ENCODE measurements at regions not wholly inside any gene's neighbourhood (a gene's known extent, or its start where the extent isn't known, plus 50 kb on each side); places are given as distances from the start of the nearest gene placed in this dataset.

DNA sequence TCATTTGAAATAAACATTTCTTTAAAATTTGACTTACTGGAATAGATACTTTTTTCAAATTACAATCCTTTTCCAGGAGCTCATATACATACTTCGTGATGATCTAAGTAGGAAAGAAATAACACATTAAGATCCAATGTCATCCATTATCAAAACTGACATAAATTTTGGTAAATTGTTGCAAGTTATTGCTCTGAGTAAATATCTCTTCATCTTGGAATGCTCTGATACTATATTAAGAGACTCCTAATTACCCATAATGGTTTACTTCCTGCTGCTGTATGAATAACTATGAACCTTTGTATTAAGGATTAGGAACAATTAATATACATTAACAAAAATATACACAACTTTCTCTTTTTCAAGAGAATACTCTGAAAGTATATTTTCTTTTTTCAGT is 223.0 kb upstream of the POU5F2 start (continued):
- no peak for TF ChIP-seq HDAC6 (IDR thresholded peaks at IDR 0.05; ENCODE audit: low read depth, low read length)

DNA sequence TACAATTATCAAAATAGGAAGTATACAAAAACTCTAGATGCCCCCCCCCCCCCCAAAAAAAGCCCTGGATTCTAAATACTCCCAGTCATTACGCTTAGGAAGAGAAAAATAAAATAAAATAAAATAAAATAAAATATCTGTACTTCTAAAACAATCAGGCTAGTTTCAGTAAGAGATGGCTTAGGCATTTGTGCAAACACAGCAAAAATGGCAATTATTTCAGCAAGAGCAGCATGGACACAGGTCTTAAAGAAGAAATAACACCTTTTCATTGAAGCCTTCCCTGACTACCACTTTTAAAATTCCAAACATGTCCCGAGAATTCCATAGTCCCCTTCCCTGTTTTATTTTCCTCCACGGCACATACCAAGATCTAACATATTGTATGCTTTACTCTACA is 218.6 kb upstream of the POU5F2 start:
- Histone ChIP-seq H3K23ac (ENCODE audit: insufficient read length) (no peak overlapping the region), H3K56ac (replicated peaks; ENCODE audit: insufficient read length, low read depth, low read length) (no peak overlapping the region), H2BK20ac (ENCODE audit: low read length) (no peak overlapping the region), H3K27me3 (replicated peaks in 1 of 4; ENCODE audit: control insufficient read depth in 3 of 4, extremely low read depth in 1 of 4, insufficient read depth in 3 of 4, low read length in 3 of 4) (peaks cover 0 to 1% (median 0%) of the 10 kb centered on the region in 4 experiments; a peak in 1 of 7 replicates), H3K79me2 (ENCODE audit: control insufficient read depth in 1 of 2, insufficient read depth in 2 of 2, low read length in 2 of 2) (no peaks in the 10 kb centered on the region), H3K4ac (replicated peaks; ENCODE audit: insufficient read length, low read depth, low read length) (no peak overlapping the region), H3K9ac (replicated peaks in 1 of 4; ENCODE audit: extremely low read depth in 1 of 4, low read depth in 3 of 4, low read length in 3 of 4) (no peak overlapping the region), H4K5ac (ENCODE audit: insufficient read length, low read depth, low read length) (no peak overlapping the region), H3K14ac (ENCODE audit: insufficient read length) (no peak overlapping the region), H3K36me3 (ENCODE audit: control insufficient read depth in 2 of 4, insufficient read depth in 4 of 4, low read length in 3 of 4) (no peaks in the 10 kb centered on the region), H4K91ac (replicated peaks; ENCODE audit: insufficient read length, low read length) (no peak overlapping the region), H3K9me3 (ENCODE audit: insufficient read depth in 2 of 2, low read depth in 1 of 2, low read length in 1 of 2) (no peaks in the 10 kb centered on the region), H3K23me2 (ENCODE audit: low read depth, low read length) (no peaks in the 10 kb centered on the region), H2BK12ac (ENCODE audit: low read depth, low read length) (no peak overlapping the region), H2BK15ac (ENCODE audit: low read length) (no peak overlapping the region), H4K20me1 (replicated peaks in 1 of 2; ENCODE audit: control insufficient read depth in 1 of 2, insufficient read depth in 2 of 2, low read length in 2 of 2) (no peaks in the 10 kb centered on the region), H3K18ac (ENCODE audit: extremely low read depth, low read length) (no peak overlapping the region), H3K4me1 (replicated peaks in 1 of 4; ENCODE audit: control insufficient read depth in 3 of 4, insufficient read depth in 4 of 4, low read length in 3 of 4) (no peaks in the 10 kb centered on the region), H2AFZ (ENCODE audit: low read length) (no peak overlapping the region), H2AK5ac (ENCODE audit: low read depth, low read length) (no peak overlapping the region), H4K8ac (ENCODE audit: extremely low read depth, insufficient read depth, low read length) (no peak overlapping the region), H2BK5ac (ENCODE audit: low read depth, low read length) (no peak overlapping the region), H3K27ac (ENCODE audit: low read depth, low read length) (no peak overlapping the region), H3K4me3 (ENCODE audit: extremely low read depth in 1 of 4, insufficient read depth in 2 of 4, low read depth in 3 of 4, low read length in 4 of 4) (no peak overlapping the region), H3K4me2 (ENCODE audit: insufficient read depth in 1 of 2, low read depth in 2 of 2, low read length in 2 of 2) (no peak overlapping the region), H2BK120ac (replicated peaks; ENCODE audit: low read depth, low read length) (no peak overlapping the region), H3K79me1 (ENCODE audit: low read depth, low read length) (no peaks in the 10 kb centered on the region)
- no peak for FAIRE-seq
- WGBS, 2 experiments (ENCODE audit: extremely low coverage in 1 of 2, insufficient coverage in 1 of 2, insufficient read length in 1 of 2, insufficient replicate concordance in 2 of 2, low coverage in 1 of 2, low lambda C conversion rate in 2 of 2, missing lambda C conversion rate in 1 of 2): 89% methylated on average over 3 of the region's 3 CpGs; no CpG with 5 or more reads in 1 of the 2 experiments
- ChIA-PET CTCF (ENCODE audit: partially characterized antibody) (no interaction called here), POLR2A (ENCODE audit: partially characterized antibody) (no interaction called here)
- DNase-seq (ENCODE audit: low read depth in 1 of 2, low spot score in 2 of 2): no peak
- TF ChIP-seq JUN (IDR thresholded peaks at IDR 0.05; ENCODE audit: low read depth, low read length): no peak
- TF ChIP-seq, protein P1, sequence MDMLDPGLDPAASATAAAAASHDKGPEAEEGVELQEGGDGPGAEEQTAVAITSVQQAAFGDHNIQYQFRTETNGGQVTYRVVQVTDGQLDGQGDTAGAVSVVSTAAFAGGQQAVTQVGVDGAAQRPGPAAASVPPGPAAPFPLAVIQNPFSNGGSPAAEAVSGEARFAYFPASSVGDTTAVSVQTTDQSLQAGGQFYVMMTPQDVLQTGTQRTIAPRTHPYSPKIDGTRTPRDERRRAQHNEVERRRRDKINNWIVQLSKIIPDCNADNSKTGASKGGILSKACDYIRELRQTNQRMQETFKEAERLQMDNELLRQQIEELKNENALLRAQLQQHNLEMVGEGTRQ (IDR thresholded peaks at IDR 0.05; ENCODE audit: low read length): no peak
- TF ChIP-seq CBX8 (IDR thresholded peaks at IDR 0.05; ENCODE audit: borderline replicate concordance, low read depth, low read length): no peak
- TF ChIP-seq SAP30 (IDR thresholded peaks at IDR 0.05; ENCODE audit: insufficient read depth, insufficient replicate concordance, low read length): no peak
- TF ChIP-seq RFX5 (IDR thresholded peaks at IDR 0.05; ENCODE audit: borderline replicate concordance, low read depth, low read length): no peak
- TF ChIP-seq POLR2AphosphoS5 (IDR thresholded peaks at IDR 0.05; ENCODE audit: low read depth, low read length): no peak
- TF ChIP-seq BACH1 (IDR thresholded peaks at IDR 0.05; ENCODE audit: low read length): no peak
- TF ChIP-seq KDM5A (IDR thresholded peaks at IDR 0.05; ENCODE audit: low read length): no peak
- TF ChIP-seq BCL11A (IDR thresholded peaks at IDR 0.05; ENCODE audit: low read depth in 2 of 2, low read length in 2 of 2): no peak
- no peak for TF ChIP-seq EZH2 (IDR thresholded peaks at IDR 0.05; ENCODE audit: low read depth, low read length, severe bottlenecking)
- TF ChIP-seq SIX5 (IDR thresholded peaks at IDR 0.05; ENCODE audit: low read depth, low read length): no peak
- no peak for TF ChIP-seq BRCA1 (IDR thresholded peaks at IDR 0.05; ENCODE audit: low read depth, low read length)

Measured in H1 (cell line).